ENCODE measurements at regions not wholly inside any gene's neighbourhood (a gene's known extent, or its start where the extent isn't known, plus 50 kb on each side); places are given as distances from the start of the nearest gene placed in this dataset.

DNA sequence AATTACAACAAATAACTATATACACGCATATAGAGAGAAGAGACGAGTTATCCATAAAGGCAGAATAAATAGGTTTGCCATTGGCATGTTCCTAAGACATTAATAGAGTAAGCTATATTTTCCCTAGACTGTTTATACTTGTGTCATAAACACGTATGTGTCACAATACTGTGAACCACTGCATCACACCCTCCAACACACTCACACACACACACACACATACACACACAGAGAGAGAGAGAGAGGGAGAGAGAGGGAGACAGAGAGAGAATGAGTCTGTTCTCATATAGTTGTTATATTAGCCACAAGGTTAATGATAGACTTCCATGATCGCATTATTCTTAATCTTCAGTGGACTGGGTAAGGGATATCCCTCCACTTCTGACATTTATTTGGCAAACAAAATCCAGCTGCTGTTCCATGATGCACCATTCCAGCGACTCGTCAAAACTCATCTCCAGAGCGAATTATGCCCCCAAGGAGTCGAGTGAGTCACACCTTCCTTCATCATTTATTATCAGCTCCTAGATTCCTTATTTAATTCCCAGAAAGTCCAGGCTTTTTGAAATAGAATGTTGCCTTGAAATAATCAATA lies 82.8 kb upstream of the HIVEP1 start:
- H3K36me3 ChIP-seq, result no peaks in the 10 kb centered on the region
- DNase-seq, result no peak
- no peak overlapping the region for H3K4me3 ChIP-seq (ENCODE audit: low read depth, low read length)
- H3K9me3 ChIP-seq (ENCODE audit: severe bottlenecking), result peaks cover 2% of the 10 kb centered on the region
- H3K27me3 ChIP-seq (ENCODE audit: insufficient read depth, low read depth, severe bottlenecking), result no peaks in the 10 kb centered on the region
- no peak overlapping the region for H3K27ac ChIP-seq
- TF ChIP-seq, protein P1, sequence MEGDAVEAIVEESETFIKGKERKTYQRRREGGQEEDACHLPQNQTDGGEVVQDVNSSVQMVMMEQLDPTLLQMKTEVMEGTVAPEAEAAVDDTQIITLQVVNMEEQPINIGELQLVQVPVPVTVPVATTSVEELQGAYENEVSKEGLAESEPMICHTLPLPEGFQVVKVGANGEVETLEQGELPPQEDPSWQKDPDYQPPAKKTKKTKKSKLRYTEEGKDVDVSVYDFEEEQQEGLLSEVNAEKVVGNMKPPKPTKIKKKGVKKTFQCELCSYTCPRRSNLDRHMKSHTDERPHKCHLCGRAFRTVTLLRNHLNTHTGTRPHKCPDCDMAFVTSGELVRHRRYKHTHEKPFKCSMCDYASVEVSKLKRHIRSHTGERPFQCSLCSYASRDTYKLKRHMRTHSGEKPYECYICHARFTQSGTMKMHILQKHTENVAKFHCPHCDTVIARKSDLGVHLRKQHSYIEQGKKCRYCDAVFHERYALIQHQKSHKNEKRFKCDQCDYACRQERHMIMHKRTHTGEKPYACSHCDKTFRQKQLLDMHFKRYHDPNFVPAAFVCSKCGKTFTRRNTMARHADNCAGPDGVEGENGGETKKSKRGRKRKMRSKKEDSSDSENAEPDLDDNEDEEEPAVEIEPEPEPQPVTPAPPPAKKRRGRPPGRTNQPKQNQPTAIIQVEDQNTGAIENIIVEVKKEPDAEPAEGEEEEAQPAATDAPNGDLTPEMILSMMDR (IDR thresholded peaks at IDR 0.05; ENCODE audit: low read depth, low read length), result no peak

DNA sequence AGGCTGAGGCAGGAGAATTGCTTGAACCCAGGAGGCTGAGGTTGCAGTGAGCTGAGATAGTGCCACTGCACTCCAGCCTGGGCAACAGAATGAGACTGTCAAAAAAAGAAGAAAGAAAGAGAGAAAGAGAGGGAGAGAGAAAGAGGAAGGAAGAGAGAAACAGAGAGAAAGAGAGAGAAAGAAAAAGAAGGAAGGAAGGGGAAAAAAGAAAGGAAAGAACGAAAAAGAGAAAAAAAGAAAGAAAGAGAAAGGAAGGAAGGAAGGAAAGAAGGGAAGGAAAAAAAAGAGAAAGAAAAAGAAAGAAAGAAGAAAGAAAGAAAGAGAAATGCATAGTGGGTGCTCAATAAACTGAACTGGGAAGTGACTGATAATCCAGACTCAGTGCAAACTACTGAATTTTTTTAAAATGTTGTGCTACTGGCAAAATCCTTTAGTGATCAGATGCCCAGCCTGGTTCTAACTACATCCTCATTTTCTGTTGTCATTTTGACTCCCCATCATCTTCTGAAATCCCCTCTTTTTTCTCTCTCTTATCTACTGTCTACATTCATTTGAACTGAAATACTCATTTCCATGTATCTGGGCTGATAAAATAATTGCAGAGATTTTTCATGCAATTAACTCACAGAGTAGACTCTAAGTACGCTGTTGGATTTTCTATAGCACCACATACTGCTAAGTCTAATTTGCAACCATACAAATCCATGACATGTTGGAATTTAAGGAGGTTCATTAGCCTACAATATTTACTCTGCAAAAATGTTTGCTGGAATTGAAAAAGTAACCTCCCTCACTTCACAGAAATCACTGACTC lies 85.3 kb upstream of the HIVEP1 start:
- H3K36me3 ChIP-seq, result no peaks in the 10 kb centered on the region
- H3K27ac ChIP-seq, result no peak overlapping the region
- no peak for DNase-seq
- no peaks in the 10 kb centered on the region for H3K9me3 ChIP-seq (ENCODE audit: severe bottlenecking)
- H3K4me3 ChIP-seq (ENCODE audit: low read depth, low read length), result no peak overlapping the region
- TF ChIP-seq, protein P1 (IDR thresholded peaks at IDR 0.05; ENCODE audit: low read depth, low read length), result no peak
- H3K27me3 ChIP-seq (ENCODE audit: insufficient read depth, low read depth, severe bottlenecking), result no peaks in the 10 kb centered on the region

DNA sequence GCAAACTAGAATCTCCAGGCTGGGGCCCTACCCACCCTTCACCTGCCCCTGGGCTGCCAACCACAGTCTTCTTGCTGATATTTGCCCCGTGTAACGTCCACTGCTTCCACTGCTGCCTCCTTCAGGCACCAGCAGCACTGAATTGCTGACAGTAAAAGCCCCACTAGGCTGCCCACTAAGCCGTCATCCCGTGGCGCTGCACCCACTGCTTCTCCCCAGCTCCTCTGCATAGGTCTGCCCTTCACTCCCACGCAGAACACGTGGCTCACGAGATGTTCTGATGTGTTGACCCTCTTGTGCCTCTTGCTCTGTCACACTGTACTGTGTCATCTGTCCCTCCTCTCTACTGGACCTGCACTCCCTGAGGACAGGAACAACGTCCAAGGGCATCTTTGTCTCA lies 86.3 kb upstream of the HIVEP1 start:
- Histone ChIP-seq H3K9me3 (ENCODE audit: severe bottlenecking) (no peaks in the 10 kb centered on the region), H3K27me3 (ENCODE audit: insufficient read depth, low read depth, severe bottlenecking) (no peaks in the 10 kb centered on the region), H3K27ac (no peak overlapping the region), H3K4me3 (ENCODE audit: low read depth, low read length) (no peak overlapping the region), H3K36me3 (no peaks in the 10 kb centered on the region)
- DNase-seq, result no peak
- TF ChIP-seq, protein P1 (IDR thresholded peaks at IDR 0.05; ENCODE audit: low read depth, low read length), result no peak

DNA sequence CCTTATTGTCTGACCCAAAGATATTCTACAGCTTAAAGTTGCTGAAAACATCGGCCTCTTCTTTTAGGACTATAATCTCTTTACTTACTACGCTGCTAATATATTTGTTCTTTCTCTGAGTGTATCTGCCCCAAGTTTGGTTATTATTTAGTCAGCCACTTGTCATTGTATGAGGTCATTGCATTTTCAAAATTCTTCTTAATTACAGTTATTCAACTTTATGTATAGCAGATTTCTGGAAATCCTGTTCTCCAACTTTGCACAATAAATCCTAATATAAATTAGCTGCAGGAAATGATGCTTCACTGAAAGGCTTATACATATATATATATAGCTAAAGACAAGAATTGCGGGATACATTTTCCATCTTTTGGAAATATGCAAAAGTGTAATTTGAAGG lies 88.5 kb upstream of the HIVEP1 start:
- Histone ChIP-seq H3K9me3 (ENCODE audit: severe bottlenecking) (no peaks in the 10 kb centered on the region), H3K36me3 (no peaks in the 10 kb centered on the region), H3K27me3 (ENCODE audit: insufficient read depth, low read depth, severe bottlenecking) (no peaks in the 10 kb centered on the region), H3K27ac (no peak overlapping the region), H3K4me3 (ENCODE audit: low read depth, low read length) (no peak overlapping the region)
- DNase-seq, result no peak
- TF ChIP-seq, protein P1 (IDR thresholded peaks at IDR 0.05; ENCODE audit: low read depth, low read length), result no peak

DNA sequence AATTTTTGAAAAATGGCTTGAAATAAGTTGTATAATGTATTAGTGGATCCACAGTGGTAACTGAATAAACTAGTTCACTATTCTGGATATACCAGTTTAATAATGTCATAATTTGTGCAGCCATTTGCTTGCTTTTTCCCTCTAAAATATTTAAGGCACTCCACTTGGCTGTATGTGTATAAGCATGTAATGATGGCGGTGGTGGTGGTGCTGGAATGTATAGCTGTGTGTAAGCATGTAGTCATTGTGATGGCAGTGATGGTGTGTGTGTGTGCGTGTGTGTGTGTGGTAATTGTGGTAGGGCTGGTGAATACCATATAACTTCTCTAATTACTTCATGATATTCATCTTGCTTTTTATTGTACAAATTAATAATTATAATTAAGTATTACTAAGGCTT lies 89.2 kb upstream of the HIVEP1 start:
- Histone ChIP-seq H3K4me3 (ENCODE audit: low read depth, low read length) (no peak overlapping the region), H3K9me3 (ENCODE audit: severe bottlenecking) (no peaks in the 10 kb centered on the region), H3K27ac (no peak overlapping the region)

More for the DNA sequence above, 89.2 kb upstream of the HIVEP1 start:
- Histone ChIP-seq H3K36me3 (no peaks in the 10 kb centered on the region), H3K27me3 (ENCODE audit: insufficient read depth, low read depth, severe bottlenecking) (no peaks in the 10 kb centered on the region)
- no peak for DNase-seq
- TF ChIP-seq, protein P1 (IDR thresholded peaks at IDR 0.05; ENCODE audit: low read depth, low read length), result no peak
